Breast epithelium (tissue), 3 donors: ENCODE measurements at regions not wholly inside any gene's neighbourhood (a gene's known extent, or its start where the extent isn't known, plus 50 kb on each side); places are given as distances from the start of the nearest gene placed in this dataset.

ENCODE experiments used
- POLR2A ChIP-seq: fragments of 450-650 bp; IDR thresholded peaks from one replicate; pipeline ENCODE4 v1.6.1; 2016; ENCODE audit warnings: antibody characterized with exemption, mild to moderate bottlenecking, moderate library complexity
- POLR2AphosphoS5 ChIP-seq, 3 donors: sonication (generic); formaldehyde crosslinking; IDR thresholded peaks; one replicate each; pipeline ENCODE4 v1.6.1; 2017; ENCODE audit warnings: antibody characterized with exemption in 3 of 3
- TF ChIP-seq, protein P1 (sequence below), 3 donors: fragments of 450-650 bp; IDR thresholded peaks; one replicate each; pipeline ENCODE4 v1.5.1; 2016 to 2017; ENCODE audit warnings: antibody characterized with exemption in 3 of 3, mild to moderate bottlenecking in 3 of 3, moderate library complexity in 3 of 3

DNA sequence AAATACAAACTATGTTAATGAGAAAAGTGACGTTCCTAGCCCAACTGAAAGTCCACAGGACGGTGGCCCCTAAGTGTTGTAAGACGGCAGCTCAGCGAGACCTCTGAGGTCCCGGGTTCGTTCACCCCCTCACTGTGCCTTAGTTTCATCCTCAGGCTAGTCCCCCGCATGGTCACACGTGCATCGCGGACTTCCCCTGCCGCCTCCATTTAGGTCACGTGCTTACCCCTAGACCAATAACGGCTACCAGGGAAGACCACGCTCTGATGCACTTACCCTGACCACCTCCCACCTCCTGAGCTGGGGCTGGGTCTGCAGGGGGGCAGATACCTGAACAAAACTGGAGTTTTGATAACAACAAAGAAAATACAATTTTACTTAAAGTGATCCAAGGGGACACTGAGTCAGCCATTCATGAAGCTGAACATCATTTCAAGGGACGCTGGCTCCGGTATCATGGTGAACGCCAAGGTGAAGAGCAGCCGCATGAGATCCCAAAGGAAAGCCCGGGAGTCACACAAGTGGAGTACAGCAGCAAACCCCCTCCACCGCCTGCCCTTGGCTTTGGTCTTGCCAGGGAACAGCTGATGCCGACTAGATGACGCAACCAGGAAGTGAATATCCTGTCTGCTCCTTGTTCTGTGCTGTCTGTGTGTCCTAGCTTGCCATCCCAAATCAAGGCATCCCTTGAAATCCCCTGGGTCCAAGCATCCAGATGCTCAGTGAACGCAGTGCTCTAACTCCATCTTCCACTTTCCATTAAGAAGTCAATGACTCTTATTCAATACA, 274.1 kb downstream of the PCNX1 start:
- TF ChIP-seq, protein P1, sequence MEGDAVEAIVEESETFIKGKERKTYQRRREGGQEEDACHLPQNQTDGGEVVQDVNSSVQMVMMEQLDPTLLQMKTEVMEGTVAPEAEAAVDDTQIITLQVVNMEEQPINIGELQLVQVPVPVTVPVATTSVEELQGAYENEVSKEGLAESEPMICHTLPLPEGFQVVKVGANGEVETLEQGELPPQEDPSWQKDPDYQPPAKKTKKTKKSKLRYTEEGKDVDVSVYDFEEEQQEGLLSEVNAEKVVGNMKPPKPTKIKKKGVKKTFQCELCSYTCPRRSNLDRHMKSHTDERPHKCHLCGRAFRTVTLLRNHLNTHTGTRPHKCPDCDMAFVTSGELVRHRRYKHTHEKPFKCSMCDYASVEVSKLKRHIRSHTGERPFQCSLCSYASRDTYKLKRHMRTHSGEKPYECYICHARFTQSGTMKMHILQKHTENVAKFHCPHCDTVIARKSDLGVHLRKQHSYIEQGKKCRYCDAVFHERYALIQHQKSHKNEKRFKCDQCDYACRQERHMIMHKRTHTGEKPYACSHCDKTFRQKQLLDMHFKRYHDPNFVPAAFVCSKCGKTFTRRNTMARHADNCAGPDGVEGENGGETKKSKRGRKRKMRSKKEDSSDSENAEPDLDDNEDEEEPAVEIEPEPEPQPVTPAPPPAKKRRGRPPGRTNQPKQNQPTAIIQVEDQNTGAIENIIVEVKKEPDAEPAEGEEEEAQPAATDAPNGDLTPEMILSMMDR (IDR thresholded peaks at IDR 0.05): no peak
- TF ChIP-seq POLR2A (no peak), POLR2AphosphoS5 (IDR thresholded peaks at IDR 0.05) (no peak)
